Suprapubic skin (tissue), 4 donors: ENCODE measurements at regions not wholly inside any gene's neighbourhood (a gene's known extent, or its start where the extent isn't known, plus 50 kb on each side); places are given as distances from the start of the nearest gene placed in this dataset.

Experiments used
- DNase-seq, 2 donors: peaks; one replicate each; pipeline ENCODE4 v3.0.0-alpha.2; 2019; ENCODE audit warnings: low spot score in 2 of 2
- H3K27ac ChIP-seq: fragments of 200-600 bp; sonication (generic); one replicate; pipeline ENCODE4 v1.5.1; 2019
- H3K27me3 ChIP-seq: fragments of 200-600 bp; sonication (generic); one replicate; pipeline ENCODE4 v1.5.1; 2019
- H3K36me3 ChIP-seq: fragments of 200-600 bp; sonication (generic); one replicate; pipeline ENCODE4 v1.5.1; 2019
- H3K4me1 ChIP-seq: fragments of 200-600 bp; sonication (generic); one replicate; pipeline ENCODE4 v1.5.1; 2019
- H3K4me3 ChIP-seq: fragments of 200-600 bp; sonication (generic); one replicate; pipeline ENCODE4 v1.5.1; 2019; ENCODE audit warnings: mild to moderate bottlenecking
- H3K9me3 ChIP-seq: fragments of 200-600 bp; sonication (generic); one replicate; pipeline ENCODE4 v1.5.1; 2019
- EP300 ChIP-seq: sonication (generic); formaldehyde crosslinking; IDR thresholded peaks from one replicate; pipeline ENCODE4 v1.6.1; 2017; ENCODE audit warnings: antibody characterized with exemption
- POLR2A ChIP-seq, 2 donors: fragments of 450-650 bp; IDR thresholded peaks; one replicate each; pipeline ENCODE4 v1.6.1; 2017; ENCODE audit warnings: antibody characterized with exemption in 2 of 2, mild to moderate bottlenecking in 2 of 2, moderate library complexity in 2 of 2
- POLR2AphosphoS5 ChIP-seq, 3 donors: sonication (generic); formaldehyde crosslinking; IDR thresholded peaks; one replicate each; pipeline ENCODE4 v1.6.1; 2017; ENCODE audit warnings: antibody characterized with exemption in 3 of 3
- WGBS: methylation state at CpG from one replicate; pipeline ENCODE4 v1.1.5; 2018; 5-methylcytosine and 5-hydroxymethylcytosine counted together
- TF ChIP-seq, protein P1 (sequence below), 2 donors: fragments of 200-600 bp in 1 of 2; fragments of 450-650 bp in 1 of 2; sonication (generic) in 1 of 2; IDR thresholded peaks; one replicate each; pipeline ENCODE4 v1.5.1; 2016 to 2019; ENCODE audit warnings: antibody characterized with exemption in 2 of 2, mild to moderate bottlenecking in 1 of 2, moderate library complexity in 1 of 2

DNA sequence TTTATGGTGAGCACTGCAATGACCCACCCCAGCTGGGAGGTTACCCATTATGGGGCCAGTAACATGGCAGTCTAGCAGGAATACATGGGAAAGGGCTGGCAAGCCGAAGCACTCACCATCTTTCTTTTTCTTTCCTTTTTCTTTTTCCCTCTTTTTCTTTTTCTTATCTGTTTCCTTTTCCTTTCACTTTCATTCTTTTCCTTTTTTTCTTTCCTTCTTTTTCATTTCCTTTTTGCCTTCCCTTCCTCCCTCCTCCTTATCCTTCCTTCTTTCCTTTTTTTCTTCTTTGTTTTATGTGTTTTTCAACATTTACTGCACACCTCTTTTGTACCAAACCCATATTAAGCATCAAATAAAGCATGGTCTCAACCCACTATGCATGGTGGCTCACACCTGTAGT, 501.1 kb downstream of the MED13L start:
- H3K27me3 ChIP-seq: peaks cover 3% of the 10 kb centered on the region
- H3K36me3 ChIP-seq: no peaks in the 10 kb centered on the region
- H3K4me3 ChIP-seq: no peak overlapping the region
- H3K27ac ChIP-seq: no peak overlapping the region
- no peak for DNase-seq
- no peaks in the 10 kb centered on the region for H3K4me1 ChIP-seq
- 94% methylated on average over 1 of the region's 1 CpG for WGBS
- TF ChIP-seq, protein P1, sequence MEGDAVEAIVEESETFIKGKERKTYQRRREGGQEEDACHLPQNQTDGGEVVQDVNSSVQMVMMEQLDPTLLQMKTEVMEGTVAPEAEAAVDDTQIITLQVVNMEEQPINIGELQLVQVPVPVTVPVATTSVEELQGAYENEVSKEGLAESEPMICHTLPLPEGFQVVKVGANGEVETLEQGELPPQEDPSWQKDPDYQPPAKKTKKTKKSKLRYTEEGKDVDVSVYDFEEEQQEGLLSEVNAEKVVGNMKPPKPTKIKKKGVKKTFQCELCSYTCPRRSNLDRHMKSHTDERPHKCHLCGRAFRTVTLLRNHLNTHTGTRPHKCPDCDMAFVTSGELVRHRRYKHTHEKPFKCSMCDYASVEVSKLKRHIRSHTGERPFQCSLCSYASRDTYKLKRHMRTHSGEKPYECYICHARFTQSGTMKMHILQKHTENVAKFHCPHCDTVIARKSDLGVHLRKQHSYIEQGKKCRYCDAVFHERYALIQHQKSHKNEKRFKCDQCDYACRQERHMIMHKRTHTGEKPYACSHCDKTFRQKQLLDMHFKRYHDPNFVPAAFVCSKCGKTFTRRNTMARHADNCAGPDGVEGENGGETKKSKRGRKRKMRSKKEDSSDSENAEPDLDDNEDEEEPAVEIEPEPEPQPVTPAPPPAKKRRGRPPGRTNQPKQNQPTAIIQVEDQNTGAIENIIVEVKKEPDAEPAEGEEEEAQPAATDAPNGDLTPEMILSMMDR (IDR thresholded peaks at IDR 0.05): no peak
- TF ChIP-seq EP300: no peak
- no peak for TF ChIP-seq POLR2A (IDR thresholded peaks at IDR 0.05)
- no peak for TF ChIP-seq POLR2AphosphoS5 (IDR thresholded peaks at IDR 0.05)
- H3K9me3 ChIP-seq: no peaks in the 10 kb centered on the region

DNA sequence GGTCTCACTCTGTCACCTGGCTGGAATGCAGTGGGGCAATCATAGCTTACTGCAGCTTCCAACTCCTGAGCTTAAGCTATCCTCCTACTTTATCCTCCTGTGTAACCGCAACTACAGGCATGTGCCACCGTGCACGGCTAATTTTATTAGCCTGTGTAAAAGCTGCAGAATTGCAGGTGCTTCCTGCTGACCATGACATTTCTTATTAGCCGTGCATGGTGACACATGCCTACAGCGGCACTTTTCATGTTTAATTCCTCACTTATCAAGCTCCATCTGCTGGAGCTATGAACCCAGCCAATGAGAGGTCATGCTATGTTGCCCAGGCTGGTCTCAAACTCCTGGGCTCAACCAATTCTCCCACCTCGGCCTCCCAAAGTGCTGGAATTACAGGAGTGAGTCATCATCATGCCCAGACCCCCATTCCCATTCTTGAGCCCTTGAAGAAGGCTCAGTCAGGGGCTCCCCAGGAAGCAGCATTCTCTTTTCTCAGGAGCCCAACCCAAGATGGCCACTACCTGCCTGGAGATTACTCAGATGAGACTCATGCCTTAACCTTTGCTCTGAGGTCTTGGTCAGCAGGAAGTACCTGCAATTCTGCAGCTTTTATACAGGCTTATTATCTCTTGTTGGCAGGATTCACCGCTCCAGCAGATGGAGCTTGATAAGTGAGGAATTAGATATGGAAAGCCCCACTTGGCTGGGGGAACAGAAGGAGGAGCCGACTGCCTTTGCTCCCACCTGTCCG, 503.2 kb downstream of the MED13L start:
- Histone ChIP-seq H3K4me3 (no peak overlapping the region), H3K9me3 (no peaks in the 10 kb centered on the region), H3K27me3 (peaks cover 3% of the 10 kb centered on the region), H3K27ac (no peak overlapping the region), H3K36me3 (no peaks in the 10 kb centered on the region), H3K4me1 (no peaks in the 10 kb centered on the region)
- TF ChIP-seq, protein P1 (IDR thresholded peaks at IDR 0.05): no peak
- TF ChIP-seq POLR2AphosphoS5 (IDR thresholded peaks at IDR 0.05) (no peak), EP300 (no peak), POLR2A (IDR thresholded peaks at IDR 0.05) (no peak)
- 74% methylated on average over 9 of the region's 9 CpGs for WGBS
- no peak for DNase-seq

- 91% methylated on average over 4 of the region's 4 CpGs for WGBS
- Histone ChIP-seq H3K4me3 (no peak overlapping the region), H3K36me3 (no peaks in the 10 kb centered on the region), H3K9me3 (no peaks in the 10 kb centered on the region), H3K4me1 (no peaks in the 10 kb centered on the region), H3K27ac (no peak overlapping the region), H3K27me3 (peaks cover 3% of the 10 kb centered on the region)
- DNase-seq: no peak
- TF ChIP-seq EP300 (no peak), POLR2A (IDR thresholded peaks at IDR 0.05) (no peak), POLR2AphosphoS5 (IDR thresholded peaks at IDR 0.05) (no peak)
- TF ChIP-seq, protein P1 (IDR thresholded peaks at IDR 0.05): no peak
Observed at GRCh38 chr12:115771601-115772000, 505.9 kb downstream of the MED13L start.

- H3K4me1 ChIP-seq: no peaks in the 10 kb centered on the region
- no peak for DNase-seq
- no peaks in the 10 kb centered on the region for H3K36me3 ChIP-seq
- H3K27me3 ChIP-seq: peaks cover 3% of the 10 kb centered on the region
- no peak overlapping the region for H3K27ac ChIP-seq
- TF ChIP-seq, protein P1 (IDR thresholded peaks at IDR 0.05): no peak
- TF ChIP-seq EP300 (no peak), POLR2A (IDR thresholded peaks at IDR 0.05) (no peak)
- H3K4me3 ChIP-seq: no peak overlapping the region
- H3K9me3 ChIP-seq: no peaks in the 10 kb centered on the region
- 31% methylated on average over 1 of the region's 2 CpGs for WGBS
Observed at GRCh38 chr12:115771065-115771464, 506.4 kb downstream of the MED13L start.

DNA sequence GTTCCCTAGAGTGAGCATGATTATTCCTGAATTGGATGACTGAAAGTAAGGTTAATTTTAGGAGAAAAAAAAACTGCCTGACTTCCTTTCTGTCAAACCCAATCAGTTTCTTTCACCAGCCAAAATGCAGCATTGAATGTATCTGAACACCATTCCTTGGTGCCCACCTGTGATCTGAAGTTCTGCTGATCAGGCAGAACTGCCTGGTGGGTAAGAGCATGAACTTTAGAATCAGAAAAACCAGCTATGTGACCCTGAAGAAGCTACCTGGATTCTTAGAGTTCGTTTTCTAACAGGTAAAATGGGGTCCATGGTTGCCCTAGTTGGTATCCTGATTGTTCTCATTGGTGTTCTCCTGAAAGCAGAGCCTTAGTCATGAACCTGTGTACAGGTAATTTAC, 506.9 kb downstream of the MED13L start:
- Histone ChIP-seq H3K9me3 (no peaks in the 10 kb centered on the region), H3K27me3 (peaks cover 3% of the 10 kb centered on the region), H3K27ac (no peak overlapping the region), H3K4me3 (no peak overlapping the region), H3K36me3 (no peaks in the 10 kb centered on the region), H3K4me1 (no peaks in the 10 kb centered on the region)
- WGBS: 57% methylated on average over 1 of the region's 1 CpG
- TF ChIP-seq POLR2A (IDR thresholded peaks at IDR 0.05) (no peak), POLR2AphosphoS5 (IDR thresholded peaks at IDR 0.05) (no peak), EP300 (no peak)
- TF ChIP-seq, protein P1 (IDR thresholded peaks at IDR 0.05): no peak
- DNase-seq: no peak
